ENCODE measurements at regions not wholly inside any gene's neighbourhood (a gene's known extent, or its start where the extent isn't known, plus 50 kb on each side); places are given as distances from the start of the nearest gene placed in this dataset.

- TF ChIP-seq MAFK (IDR thresholded peaks at IDR 0.05; ENCODE audit: low read depth, low read length) (no peak), EZH2 (IDR thresholded peaks at IDR 0.05; ENCODE audit: low read depth, low read length, severe bottlenecking) (no peak), TBP (IDR thresholded peaks at IDR 0.05; ENCODE audit: low read depth, low read length) (no peak), NANOG (IDR thresholded peaks at IDR 0.05; ENCODE audit: insufficient read depth, low read depth, low read length, poor library complexity, severe bottlenecking) (no peak), SRF (IDR thresholded peaks at IDR 0.05; ENCODE audit: low read depth, low read length) (no peak), TAF1 (IDR thresholded peaks at IDR 0.05; ENCODE audit: low read depth, low read length) (no peak), RBBP5 (IDR thresholded peaks at IDR 0.05; ENCODE audit: borderline replicate concordance, low read depth, low read length) (no peak)
Measured at GRCh38 chr1:117290890-117291289, 76.4 kb upstream of the MAN1A2 start (continued).
